ENCODE measurements at regions not wholly inside any gene's neighbourhood (a gene's known extent, or its start where the extent isn't known, plus 50 kb on each side); places are given as distances from the start of the nearest gene placed in this dataset.
"Not testable (repeated sequence)": the region's sequence is repeated elsewhere in the genome, so short reads cannot be mapped to it uniquely, and the experiment has no call there.

GRCh38 chr21:22359599-22359998 is 1361.4 kb downstream of the NCAM2 start:
- H3K4me3 ChIP-seq (ENCODE audit: low read length in 2 of 2); H3K27ac Mint-ChIP-seq; DNase-seq; H3K9me3 ChIP-seq (ENCODE audit: control insufficient read depth in 1 of 2, low read length in 2 of 2); H3K27ac ChIP-seq (ENCODE audit: low read depth, low read length); H3K27me3 ChIP-seq (ENCODE audit: insufficient read depth, low read length); H3K4me1 Mint-ChIP-seq; H3K4me1 ChIP-seq (ENCODE audit: insufficient read depth, low read length); CTCF ChIA-PET (ENCODE audit: partially characterized antibody); intact Hi-C loops (cut with micrococcal nuclease); H3K27me3 Mint-ChIP-seq; H3K36me3 Mint-ChIP-seq; POLR2A ChIA-PET (ENCODE audit: partially characterized antibody); H3K36me3 ChIP-seq (ENCODE audit: insufficient read depth, low read length); H3K4me3 Mint-ChIP-seq; H3K9me3 Mint-ChIP-seq: not testable (repeated sequence)

GRCh38 chr21:22363504-22363903 is 1365.3 kb downstream of the NCAM2 start:
- intact Hi-C loops (cut with micrococcal nuclease) = no loop called here
- POLR2A ChIA-PET (ENCODE audit: partially characterized antibody) = no interaction called here
- peaks cover 0 to 9% (median 2%) of the 10 kb centered on the region in 8 donors for H3K9me3 Mint-ChIP-seq

GRCh38 chr21:22364163-22364562 is 1366.0 kb downstream of the NCAM2 start:
- no peak overlapping the region for H3K4me3 Mint-ChIP-seq
- H3K4me1 Mint-ChIP-seq = no peaks in the 10 kb centered on the region
- POLR2A ChIA-PET (ENCODE audit: partially characterized antibody) = no interaction called here
- Histone ChIP-seq H3K27ac (ENCODE audit: low read depth, low read length) (no peak overlapping the region), H3K9me3 (ENCODE audit: control insufficient read depth in 1 of 2, low read length in 2 of 2) (no peaks in the 10 kb centered on the region), H3K4me3 (ENCODE audit: low read length in 2 of 2) (no peak overlapping the region), H3K36me3 (ENCODE audit: insufficient read depth, low read length) (no peaks in the 10 kb centered on the region), H3K4me1 (ENCODE audit: insufficient read depth, low read length) (no peaks in the 10 kb centered on the region), H3K27me3 (ENCODE audit: insufficient read depth, low read length) (no peaks in the 10 kb centered on the region)
- DNase-seq = no peak
- no peaks in the 10 kb centered on the region for H3K36me3 Mint-ChIP-seq
- CTCF ChIA-PET (ENCODE audit: partially characterized antibody) = no interaction called here
- no peaks in the 10 kb centered on the region for H3K27me3 Mint-ChIP-seq
- H3K9me3 Mint-ChIP-seq = peaks cover 0 to 9% (median 0%) of the 10 kb centered on the region in 8 donors
- H3K27ac Mint-ChIP-seq = no peak overlapping the region
- intact Hi-C loops (cut with micrococcal nuclease) = no loop called here

More at GRCh38 chr21:22363504-22363903, 1365.3 kb downstream of the NCAM2 start:
- Histone ChIP-seq H3K4me3 (ENCODE audit: low read length in 2 of 2) (no peak overlapping the region), H3K27ac (ENCODE audit: low read depth, low read length) (no peak overlapping the region), H3K36me3 (ENCODE audit: insufficient read depth, low read length) (no peaks in the 10 kb centered on the region), H3K4me1 (ENCODE audit: insufficient read depth, low read length) (no peaks in the 10 kb centered on the region), H3K9me3 (ENCODE audit: control insufficient read depth in 1 of 2, low read length in 2 of 2) (no peaks in the 10 kb centered on the region), H3K27me3 (ENCODE audit: insufficient read depth, low read length) (no peaks in the 10 kb centered on the region)
- H3K4me1 Mint-ChIP-seq = no peaks in the 10 kb centered on the region
- no peaks in the 10 kb centered on the region for H3K27me3 Mint-ChIP-seq
- DNase-seq = no peak
- CTCF ChIA-PET (ENCODE audit: partially characterized antibody) = no interaction called here
- no peaks in the 10 kb centered on the region for H3K36me3 Mint-ChIP-seq
- H3K27ac Mint-ChIP-seq = no peak overlapping the region
- H3K4me3 Mint-ChIP-seq = no peak overlapping the region

GRCh38 chr21:22374218-22374969 is 1376.2 kb downstream of the NCAM2 start:
- Mint-ChIP-seq H3K4me3 (no peak overlapping the region), H3K4me1 (no peaks in the 10 kb centered on the region), H3K27me3 (no peaks in the 10 kb centered on the region), H3K36me3 (no peaks in the 10 kb centered on the region), H3K9me3 (peaks cover 0 to 11% (median 3%) of the 10 kb centered on the region in 8 donors), H3K27ac (no peak overlapping the region)
- CTCF ChIA-PET (ENCODE audit: partially characterized antibody) = no interaction called here
- Histone ChIP-seq H3K27me3 (ENCODE audit: insufficient read depth, low read length) (no peaks in the 10 kb centered on the region), H3K9me3 (ENCODE audit: control insufficient read depth in 1 of 2, low read length in 2 of 2) (no peaks in the 10 kb centered on the region), H3K4me3 (ENCODE audit: low read length in 2 of 2) (no peak overlapping the region), H3K4me1 (ENCODE audit: insufficient read depth, low read length) (no peaks in the 10 kb centered on the region), H3K36me3 (ENCODE audit: insufficient read depth, low read length) (no peaks in the 10 kb centered on the region), H3K27ac (ENCODE audit: low read depth, low read length) (no peak overlapping the region)
- intact Hi-C loops (cut with micrococcal nuclease) = no loop called here
- no peak for DNase-seq
- POLR2A ChIA-PET (ENCODE audit: partially characterized antibody) = no interaction called here

GRCh38 chr21:22377795-22378194 is 1379.6 kb downstream of the NCAM2 start:
- DNase-seq; H3K36me3 ChIP-seq (ENCODE audit: insufficient read depth, low read length); H3K4me3 ChIP-seq (ENCODE audit: low read length in 2 of 2); H3K27me3 ChIP-seq (ENCODE audit: insufficient read depth, low read length); H3K4me1 Mint-ChIP-seq; H3K9me3 ChIP-seq (ENCODE audit: control insufficient read depth in 1 of 2, low read length in 2 of 2); H3K27ac Mint-ChIP-seq; H3K27me3 Mint-ChIP-seq; H3K9me3 Mint-ChIP-seq; H3K27ac ChIP-seq (ENCODE audit: low read depth, low read length); H3K36me3 Mint-ChIP-seq; H3K4me1 ChIP-seq (ENCODE audit: insufficient read depth, low read length); intact Hi-C loops (cut with micrococcal nuclease); H3K4me3 Mint-ChIP-seq; CTCF ChIA-PET (ENCODE audit: partially characterized antibody); POLR2A ChIA-PET (ENCODE audit: partially characterized antibody): not testable (repeated sequence)

- no peak overlapping the region for H3K27ac ChIP-seq (ENCODE audit: low read depth, low read length)
- no peaks in the 10 kb centered on the region for H3K4me1 Mint-ChIP-seq
- POLR2A ChIA-PET (ENCODE audit: partially characterized antibody) = no interaction called here
- DNase-seq = no peak
- H3K4me3 ChIP-seq (ENCODE audit: low read length in 2 of 2) = no peak overlapping the region
- H3K4me3 Mint-ChIP-seq = no peak overlapping the region
- H3K4me1 ChIP-seq (ENCODE audit: insufficient read depth, low read length) = no peaks in the 10 kb centered on the region
- CTCF ChIA-PET (ENCODE audit: partially characterized antibody) = no interaction called here
- H3K27me3 Mint-ChIP-seq = no peaks in the 10 kb centered on the region
- H3K9me3 Mint-ChIP-seq = peaks cover 0 to 14% (median 2%) of the 10 kb centered on the region in 8 donors
- no peak overlapping the region for H3K27ac Mint-ChIP-seq
- H3K36me3 Mint-ChIP-seq = no peaks in the 10 kb centered on the region
- H3K9me3 ChIP-seq (ENCODE audit: control insufficient read depth in 1 of 2, low read length in 2 of 2) = no peaks in the 10 kb centered on the region
- H3K27me3 ChIP-seq (ENCODE audit: insufficient read depth, low read length) = no peaks in the 10 kb centered on the region
- H3K36me3 ChIP-seq (ENCODE audit: insufficient read depth, low read length) = no peaks in the 10 kb centered on the region
- intact Hi-C loops (cut with micrococcal nuclease) = no loop called here
Observed at GRCh38 chr21:22393324-22393723, 1395.1 kb downstream of the NCAM2 start.

GRCh38 chr21:22395965-22396364 is 1397.8 kb downstream of the NCAM2 start:
- H3K4me3 ChIP-seq (ENCODE audit: low read length in 2 of 2) = no peak overlapping the region
- intact Hi-C loops (cut with micrococcal nuclease) = no loop called here
- DNase-seq = no peak
- H3K36me3 Mint-ChIP-seq = no peaks in the 10 kb centered on the region
- no peaks in the 10 kb centered on the region for H3K27me3 Mint-ChIP-seq
- no peak overlapping the region for H3K4me3 Mint-ChIP-seq
- CTCF ChIA-PET (ENCODE audit: partially characterized antibody) = no interaction called here
- H3K4me1 ChIP-seq (ENCODE audit: insufficient read depth, low read length) = no peaks in the 10 kb centered on the region
- no peaks in the 10 kb centered on the region for H3K4me1 Mint-ChIP-seq
- no peak overlapping the region for H3K27ac Mint-ChIP-seq
- no peak overlapping the region for H3K27ac ChIP-seq (ENCODE audit: low read depth, low read length)
- no peaks in the 10 kb centered on the region for H3K9me3 ChIP-seq (ENCODE audit: control insufficient read depth in 1 of 2, low read length in 2 of 2)
- H3K9me3 Mint-ChIP-seq = peaks cover 0 to 10% (median 3%) of the 10 kb centered on the region in 8 donors
- no peaks in the 10 kb centered on the region for H3K36me3 ChIP-seq (ENCODE audit: insufficient read depth, low read length)
- no peaks in the 10 kb centered on the region for H3K27me3 ChIP-seq (ENCODE audit: insufficient read depth, low read length)
- POLR2A ChIA-PET (ENCODE audit: partially characterized antibody) = no interaction called here

Data from CD4-positive, alpha-beta memory T cell (primary cell).